Mesothelial cell of epicardium (in vitro differentiated cells): ENCODE measurements at regions not wholly inside any gene's neighbourhood (a gene's known extent, or its start where the extent isn't known, plus 50 kb on each side); places are given as distances from the start of the nearest gene placed in this dataset.

ENCODE experiments used
- DNase-seq, 2 experiments: peaks; one replicate each; pipeline ENCODE4 v3.0.0; 2021; ENCODE audit warnings: low spot score in 2 of 2; ENCODE audit not compliant: unreplicated experiment in 2 of 2
- H3K27ac Mint-ChIP-seq: 2 replicates; pipeline ENCODE4 v1.8.0; 2021; ENCODE audit warnings: mixed read lengths
- H3K27me3 Mint-ChIP-seq: 2 replicates; pipeline ENCODE4 v1.8.0; 2021; ENCODE audit warnings: low read depth, mixed read lengths
- H3K36me3 Mint-ChIP-seq: 2 replicates; pipeline ENCODE4 v1.8.0; 2021; ENCODE audit warnings: mixed read lengths
- H3K4me1 Mint-ChIP-seq: 2 replicates; pipeline ENCODE4 v1.8.0; 2021; ENCODE audit warnings: mixed read lengths
- H3K4me3 Mint-ChIP-seq: 2 replicates; pipeline ENCODE4 v1.8.0; 2021; ENCODE audit warnings: mild to moderate bottlenecking, moderate library complexity, mixed read lengths
- H3K9me3 Mint-ChIP-seq: 2 replicates; pipeline ENCODE4 v1.8.0; 2021; ENCODE audit warnings: mixed read lengths
- TF ChIP-seq, protein P1 (sequence below): fragments of 200-600 bp; sonication (generic); IDR thresholded peaks from one replicate; pipeline ENCODE4 v1.5.0; 2021; ENCODE audit warnings: antibody characterized with exemption; ENCODE audit not compliant: unreplicated experiment

DNA sequence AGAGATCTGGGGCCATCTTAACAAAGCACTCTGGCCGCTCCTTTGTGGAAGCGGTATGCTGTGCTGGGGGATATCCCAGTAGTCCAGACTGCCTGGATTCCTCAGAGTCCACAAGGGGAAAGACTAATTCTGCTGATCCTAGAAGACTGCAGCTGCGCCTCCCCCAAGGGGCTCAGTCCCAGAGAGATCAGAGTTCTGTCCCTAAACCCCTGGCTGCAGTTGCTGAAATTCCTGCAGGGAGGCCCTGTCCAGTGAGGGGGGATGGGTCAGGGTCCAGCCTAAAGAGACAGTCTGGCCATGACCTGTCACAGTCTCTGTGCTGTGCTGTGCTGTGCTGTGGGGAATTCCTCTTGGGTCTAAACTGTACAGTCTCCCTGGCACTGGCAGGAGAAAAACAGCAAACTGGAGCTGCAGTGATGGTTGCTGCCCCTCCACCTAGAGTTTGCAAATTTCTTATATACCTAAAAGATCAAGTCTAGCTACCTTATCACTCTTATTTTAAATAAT lies 575.1 kb upstream of the UBE2E2 start:
- TF ChIP-seq, protein P1, sequence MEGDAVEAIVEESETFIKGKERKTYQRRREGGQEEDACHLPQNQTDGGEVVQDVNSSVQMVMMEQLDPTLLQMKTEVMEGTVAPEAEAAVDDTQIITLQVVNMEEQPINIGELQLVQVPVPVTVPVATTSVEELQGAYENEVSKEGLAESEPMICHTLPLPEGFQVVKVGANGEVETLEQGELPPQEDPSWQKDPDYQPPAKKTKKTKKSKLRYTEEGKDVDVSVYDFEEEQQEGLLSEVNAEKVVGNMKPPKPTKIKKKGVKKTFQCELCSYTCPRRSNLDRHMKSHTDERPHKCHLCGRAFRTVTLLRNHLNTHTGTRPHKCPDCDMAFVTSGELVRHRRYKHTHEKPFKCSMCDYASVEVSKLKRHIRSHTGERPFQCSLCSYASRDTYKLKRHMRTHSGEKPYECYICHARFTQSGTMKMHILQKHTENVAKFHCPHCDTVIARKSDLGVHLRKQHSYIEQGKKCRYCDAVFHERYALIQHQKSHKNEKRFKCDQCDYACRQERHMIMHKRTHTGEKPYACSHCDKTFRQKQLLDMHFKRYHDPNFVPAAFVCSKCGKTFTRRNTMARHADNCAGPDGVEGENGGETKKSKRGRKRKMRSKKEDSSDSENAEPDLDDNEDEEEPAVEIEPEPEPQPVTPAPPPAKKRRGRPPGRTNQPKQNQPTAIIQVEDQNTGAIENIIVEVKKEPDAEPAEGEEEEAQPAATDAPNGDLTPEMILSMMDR: no peak
- Mint-ChIP-seq H3K4me3 (no peak overlapping the region), H3K36me3 (no peaks in the 10 kb centered on the region), H3K9me3 (peaks cover 23% of the 10 kb centered on the region), H3K27ac (no peak overlapping the region), H3K4me1 (no peaks in the 10 kb centered on the region), H3K27me3 (peaks cover 8% of the 10 kb centered on the region)
- no peak for DNase-seq

DNA sequence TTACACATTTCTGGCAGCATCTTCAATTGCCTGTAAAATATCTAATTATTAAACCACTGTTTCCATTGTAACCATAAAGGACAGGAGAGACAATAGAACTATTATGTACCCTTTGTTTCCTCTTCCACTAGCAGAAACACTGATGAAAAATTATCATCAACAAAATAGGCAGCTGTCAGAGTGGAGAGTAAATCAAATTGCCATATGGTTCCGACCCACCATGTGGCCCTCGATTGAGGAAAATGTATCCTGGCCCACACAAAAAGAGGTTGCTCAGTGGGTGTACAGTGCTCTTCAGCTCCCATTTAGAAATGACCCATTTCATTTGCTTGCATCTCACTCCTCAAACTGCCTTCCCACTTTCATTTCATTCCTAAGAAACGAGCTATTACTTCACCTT lies 570.6 kb upstream of the UBE2E2 start:
- Mint-ChIP-seq H3K9me3 (no peaks in the 10 kb centered on the region), H3K27ac (no peak overlapping the region), H3K4me1 (no peaks in the 10 kb centered on the region), H3K27me3 (peaks cover 2% of the 10 kb centered on the region), H3K4me3 (no peak overlapping the region), H3K36me3 (no peaks in the 10 kb centered on the region)
- no peak for DNase-seq
- TF ChIP-seq, protein P1: no peak

DNA sequence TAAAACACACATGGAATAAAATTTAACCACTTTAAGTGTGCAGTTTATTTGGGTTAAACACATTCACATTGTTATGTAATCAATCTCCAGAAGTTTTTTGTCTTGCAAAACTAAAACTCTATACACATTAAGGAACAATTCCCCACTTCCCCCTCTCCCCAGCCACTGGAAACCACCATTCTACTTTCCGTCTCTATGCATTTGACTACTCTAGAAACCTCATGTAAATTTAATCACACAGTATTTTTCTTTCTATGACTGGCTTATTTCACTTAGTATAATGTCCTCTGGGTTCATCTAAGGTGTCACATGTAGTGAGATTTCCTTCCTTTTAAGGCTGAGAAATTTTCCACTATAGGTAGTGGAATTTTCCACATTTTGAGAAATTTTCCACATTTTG lies 568.7 kb upstream of the UBE2E2 start:
- no peaks in the 10 kb centered on the region for H3K4me1 Mint-ChIP-seq
- TF ChIP-seq, protein P1: no peak
- peaks cover 2% of the 10 kb centered on the region for H3K27me3 Mint-ChIP-seq
- DNase-seq: no peak
- no peak overlapping the region for H3K27ac Mint-ChIP-seq
- H3K9me3 Mint-ChIP-seq: peaks cover 13% of the 10 kb centered on the region
- H3K4me3 Mint-ChIP-seq: no peak overlapping the region
- no peaks in the 10 kb centered on the region for H3K36me3 Mint-ChIP-seq

DNA sequence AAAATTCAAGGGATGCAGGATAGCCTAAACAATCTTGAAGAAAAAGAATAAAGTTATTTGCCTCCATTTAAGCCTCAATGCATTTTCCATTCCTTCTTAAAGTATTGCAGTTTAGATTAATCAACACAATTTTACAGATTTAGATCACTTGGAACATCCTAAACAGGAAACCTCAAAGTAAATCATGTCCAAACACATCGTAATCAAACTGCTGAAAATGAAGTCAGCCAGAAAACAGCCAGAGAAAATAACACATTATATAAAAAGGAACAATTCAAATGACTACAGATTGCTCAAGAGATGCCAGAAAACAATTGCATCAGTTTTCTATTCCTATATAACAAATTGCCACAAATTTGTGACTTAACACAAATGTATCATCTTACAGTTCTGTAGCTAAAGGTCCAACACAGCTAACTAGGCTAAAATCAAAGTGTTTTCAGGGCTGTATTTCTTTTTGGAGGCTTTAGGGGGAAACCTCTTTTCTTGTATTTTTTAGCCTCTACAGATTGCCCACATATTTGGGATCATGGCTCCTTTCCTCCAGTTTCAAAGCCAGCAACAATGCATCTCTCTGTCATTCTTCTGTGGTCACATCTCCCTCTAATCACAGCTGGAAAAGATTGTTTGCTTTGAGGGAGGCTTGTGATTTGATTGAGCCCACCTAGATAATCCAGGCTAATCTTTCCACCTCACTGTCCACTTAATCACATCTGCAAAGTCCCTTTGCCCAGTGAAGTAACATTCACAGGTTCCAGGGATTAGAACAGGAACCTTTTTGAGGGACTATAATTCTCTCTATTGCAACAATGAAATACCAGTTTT lies 543.3 kb upstream of the UBE2E2 start:
- no peak overlapping the region for H3K4me3 Mint-ChIP-seq
- no peaks in the 10 kb centered on the region for H3K9me3 Mint-ChIP-seq
- peaks cover 49% of the 10 kb centered on the region for H3K27me3 Mint-ChIP-seq
- no peaks in the 10 kb centered on the region for H3K4me1 Mint-ChIP-seq
- H3K27ac Mint-ChIP-seq: no peak overlapping the region
- TF ChIP-seq, protein P1: no peak
- no peak for DNase-seq
- no peaks in the 10 kb centered on the region for H3K36me3 Mint-ChIP-seq

DNA sequence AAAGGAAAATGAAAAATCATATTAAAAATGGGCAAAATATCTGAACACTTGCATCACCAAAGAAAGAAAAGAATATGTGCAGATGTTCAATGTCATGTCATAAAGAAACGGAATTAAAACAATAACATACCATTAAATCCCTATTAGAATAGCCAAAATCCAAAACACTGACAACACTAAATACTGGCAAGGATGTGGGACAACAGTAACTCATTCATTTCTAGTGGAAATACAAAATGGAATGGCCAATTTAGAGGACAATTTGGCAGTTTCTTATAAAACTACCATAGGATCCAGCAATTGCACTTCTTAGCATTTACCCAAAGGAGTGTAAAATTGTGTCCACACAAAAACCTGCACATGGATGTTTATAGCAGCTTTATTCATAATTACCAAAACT lies 542.5 kb upstream of the UBE2E2 start:
- Mint-ChIP-seq H3K36me3 (no peaks in the 10 kb centered on the region), H3K27me3 (peaks cover 48% of the 10 kb centered on the region), H3K9me3 (no peaks in the 10 kb centered on the region), H3K4me3 (no peak overlapping the region), H3K27ac (no peak overlapping the region), H3K4me1 (no peaks in the 10 kb centered on the region)
- no peak for DNase-seq
- TF ChIP-seq, protein P1: no peak
